ENCODE measurements at regions not wholly inside any gene's neighbourhood (a gene's known extent, or its start where the extent isn't known, plus 50 kb on each side); places are given as distances from the start of the nearest gene placed in this dataset.

- no peak for TF ChIP-seq CTCF (conservative IDR thresholded peaks at IDR 0.05; ENCODE audit: low read length)
- TF ChIP-seq EZH2phosphoT487 (IDR thresholded peaks at IDR 0.05; ENCODE audit: borderline replicate concordance, low read depth, low read length): no peak
These were observed 254.6 kb upstream of the EPHA5 start for GRCh38 chr4:65924843-65925242.

All from OCI-LY7 (cell line).